Germinal center (tissue), 1 donor: ENCODE measurements at regions not wholly inside any gene's neighbourhood (a gene's known extent, or its start where the extent isn't known, plus 50 kb on each side); places are given as distances from the start of the nearest gene placed in this dataset.
"Not testable (repeated sequence)": the region's sequence is repeated elsewhere in the genome, so short reads cannot be mapped to it uniquely, and the experiment has no call there.

Source experiments
- DNase-seq: peaks from one replicate; pipeline ENCODE4 v3.0.0; 2012; ENCODE audit warnings: mixed read lengths, low spot score

DNA sequence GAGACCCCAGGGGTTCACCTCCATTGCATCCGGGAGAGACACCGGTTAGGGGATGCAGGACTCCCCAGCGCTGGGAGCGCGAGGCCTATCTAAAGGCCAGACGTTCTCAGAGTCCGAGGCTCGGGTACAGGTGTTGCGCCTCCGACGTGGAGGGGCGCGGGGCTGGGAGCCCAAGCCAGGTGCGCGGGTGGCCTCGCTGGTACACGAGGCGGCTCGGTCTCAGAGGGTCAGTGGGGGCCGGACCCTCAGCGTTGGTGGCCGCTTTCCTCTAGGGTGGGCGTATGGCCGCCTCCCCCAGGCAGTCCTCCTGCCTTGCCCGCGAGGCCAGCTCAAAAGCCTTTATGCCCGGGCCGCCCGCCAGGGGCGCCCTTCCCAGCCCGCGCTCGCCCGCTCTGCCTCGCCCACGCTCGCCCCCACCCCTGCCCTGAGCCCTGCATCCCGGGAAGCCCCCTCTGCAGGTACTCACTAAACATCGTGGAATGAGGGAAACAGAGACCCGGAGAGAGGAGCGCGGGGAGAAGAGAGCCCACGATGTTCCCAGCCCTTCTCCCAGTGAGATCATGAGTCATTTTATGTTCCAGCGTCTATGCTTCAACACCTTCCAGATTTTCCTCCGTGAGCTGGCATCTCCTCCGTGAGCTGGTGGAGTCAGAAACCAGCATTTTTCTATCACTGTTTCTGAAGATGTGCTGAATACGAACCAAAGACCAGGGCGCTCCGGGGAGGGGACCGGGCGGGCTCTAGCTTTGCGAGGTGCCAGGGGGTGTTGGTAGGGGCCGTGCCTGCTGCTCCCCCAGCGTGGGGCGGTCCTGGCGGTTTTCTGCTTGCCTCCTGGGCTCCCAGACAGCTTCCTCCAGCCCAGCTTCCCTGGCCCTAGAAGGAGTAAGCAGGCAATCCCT is 73.8 kb downstream of the DIO3 start:
- no peak for DNase-seq

DNA sequence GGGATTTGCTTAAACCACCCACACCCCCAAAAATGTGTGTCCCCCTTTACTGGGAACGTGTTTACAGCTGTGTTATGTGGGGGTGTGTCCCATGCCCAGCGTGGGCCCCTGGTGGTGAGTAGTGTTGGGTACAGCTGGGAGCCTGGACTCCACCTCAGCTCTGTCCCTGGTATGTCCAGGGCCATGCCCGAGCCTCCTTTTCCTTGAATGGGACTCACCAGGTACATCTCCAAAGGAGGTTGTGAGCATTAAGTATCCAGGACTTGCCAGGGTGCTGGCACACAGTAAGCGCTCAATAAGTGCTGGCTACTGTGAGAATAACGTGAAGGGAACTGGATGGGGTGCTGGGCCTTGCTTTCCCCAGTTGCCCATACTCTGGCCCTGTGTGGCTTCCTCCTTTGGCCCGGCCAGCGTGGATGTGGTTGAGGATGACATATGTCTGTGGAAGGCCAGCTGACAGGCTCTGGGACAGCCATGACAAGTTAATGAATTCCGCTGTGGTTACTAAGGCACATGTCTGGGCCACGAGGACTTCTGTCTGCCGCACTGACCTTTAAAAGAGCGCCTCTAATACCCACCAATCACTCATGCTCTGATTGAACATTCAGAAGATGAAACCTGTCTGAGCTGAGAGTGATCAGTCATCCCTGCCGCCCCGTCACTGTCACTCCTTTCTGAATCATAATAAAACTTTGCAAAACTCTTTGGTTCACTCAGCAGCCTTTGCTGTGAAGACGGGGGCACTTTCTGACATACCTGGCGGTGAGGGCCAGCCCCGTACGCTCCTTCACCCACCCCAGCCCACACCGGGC is 74.7 kb downstream of the DIO3 start:
- no peak for DNase-seq

DNA sequence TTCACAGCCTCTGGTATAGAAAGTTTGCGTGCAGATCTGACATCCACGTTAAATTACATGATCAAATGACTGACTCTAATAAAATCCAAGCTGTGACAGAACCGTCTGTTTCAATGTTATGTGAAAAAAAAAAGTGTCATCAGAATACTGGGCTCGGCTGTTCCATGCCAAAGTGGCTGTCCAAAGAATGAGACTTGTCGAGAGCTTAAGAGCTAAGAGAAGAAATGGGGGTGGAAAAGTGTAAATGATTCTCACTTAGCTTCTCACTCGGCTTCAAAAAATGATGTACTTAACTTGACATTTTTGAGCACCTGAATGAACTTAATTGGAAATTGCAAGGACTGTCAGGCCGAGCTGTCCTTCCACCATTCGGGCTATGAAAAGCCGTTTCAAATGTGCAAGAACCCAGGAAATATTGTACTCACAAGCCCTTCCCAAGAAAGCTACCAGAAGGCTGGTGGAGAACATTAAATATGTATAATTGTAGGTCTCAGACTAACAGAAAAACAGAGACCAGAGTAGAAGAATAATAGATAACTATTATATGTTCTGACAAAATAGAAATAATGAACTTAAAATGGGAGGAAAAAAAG is 78.0 kb downstream of the DIO3 start:
- DNase-seq: no peak

DNA sequence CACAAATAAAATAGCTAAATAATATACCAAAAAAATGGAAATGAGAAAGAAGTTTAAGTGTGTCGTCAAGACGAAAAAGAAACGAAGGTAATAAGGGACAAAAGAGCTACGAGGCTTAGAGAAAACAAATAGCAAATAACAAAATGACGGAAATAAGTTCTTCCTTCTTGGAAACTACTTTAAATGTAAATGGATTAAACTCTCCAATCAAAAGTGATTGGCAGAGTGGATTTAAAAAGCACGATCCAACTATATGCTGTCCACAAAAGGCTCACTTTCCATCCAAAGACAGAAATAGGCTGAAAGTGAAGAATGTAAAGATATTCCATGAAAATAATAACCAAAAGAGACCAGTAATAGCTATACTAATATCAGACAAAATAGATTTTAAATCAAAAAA is 82.4 kb downstream of the DIO3 start:
- no peak for DNase-seq

DNA sequence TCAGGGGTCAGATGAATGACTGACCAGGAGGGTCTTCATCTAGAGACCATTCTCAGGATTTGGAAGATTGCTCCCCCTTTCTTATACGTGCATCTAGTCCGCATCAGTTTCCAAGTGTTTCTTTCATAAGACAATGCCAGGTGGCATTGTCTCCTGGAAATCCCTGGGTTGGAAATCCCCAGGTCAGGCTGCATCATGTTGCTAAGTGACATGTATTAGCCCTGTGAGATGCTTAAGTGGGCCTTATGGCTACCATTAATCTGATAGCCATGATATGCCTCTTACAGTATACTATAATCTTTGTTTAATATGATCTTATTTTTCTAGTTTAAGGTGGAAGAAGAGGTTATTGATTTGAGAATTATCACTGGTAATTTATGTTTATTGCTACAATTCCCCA is 92.8 kb downstream of the DIO3 start:
- no peak for DNase-seq

GRCh38 chr14:101657372-101657771 is 96.1 kb downstream of the DIO3 start:
- no peak for DNase-seq

- peak; percentile 56 for DNase-seq
Measured at GRCh38 chr14:101665478-101666078, 95.9 kb upstream of the PPP2R5C start.

GRCh38 chr14:101666264-101666663 is 95.2 kb upstream of the PPP2R5C start:
- DNase-seq: no peak

DNA sequence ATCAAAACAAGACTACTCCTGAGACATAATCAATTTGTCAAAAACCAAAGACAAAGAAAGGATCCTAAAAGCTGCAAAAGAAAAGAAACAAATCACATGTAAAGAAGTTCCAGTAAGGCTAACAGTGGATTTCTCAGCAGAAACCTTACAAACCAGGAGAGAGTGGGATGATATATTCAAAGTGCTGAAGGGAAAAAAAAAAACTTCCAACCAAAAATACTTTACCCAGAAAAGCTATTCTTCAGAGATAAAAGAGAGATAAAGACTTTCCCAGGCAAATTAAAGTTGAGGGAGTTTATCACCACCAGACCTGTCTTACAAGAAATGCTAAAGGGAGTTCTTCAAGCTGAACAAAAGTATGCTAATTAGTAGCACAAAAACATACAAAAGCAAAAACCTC is 91.9 kb upstream of the PPP2R5C start:
- DNase-seq: no peak

DNA sequence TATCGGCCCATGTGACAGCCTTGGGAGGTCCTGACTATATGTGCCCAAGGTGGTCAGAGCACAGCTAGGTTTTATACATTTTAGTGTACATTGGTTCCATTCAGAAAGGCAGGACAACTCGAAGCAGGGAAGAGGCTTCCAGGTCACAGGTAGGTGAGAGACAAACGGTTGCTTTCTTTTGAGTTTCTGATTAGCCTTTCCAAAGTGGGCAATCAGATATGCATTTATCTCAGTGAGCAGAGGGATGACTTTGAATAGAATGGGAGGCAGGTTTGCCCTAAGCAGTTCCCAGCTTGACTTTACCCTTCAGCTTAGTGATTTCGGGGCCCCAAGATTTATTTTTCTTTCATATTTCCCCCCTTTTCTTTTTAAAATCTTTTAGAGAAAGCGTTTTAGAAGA is 87.6 kb upstream of the PPP2R5C start:
- no peak for DNase-seq

DNA sequence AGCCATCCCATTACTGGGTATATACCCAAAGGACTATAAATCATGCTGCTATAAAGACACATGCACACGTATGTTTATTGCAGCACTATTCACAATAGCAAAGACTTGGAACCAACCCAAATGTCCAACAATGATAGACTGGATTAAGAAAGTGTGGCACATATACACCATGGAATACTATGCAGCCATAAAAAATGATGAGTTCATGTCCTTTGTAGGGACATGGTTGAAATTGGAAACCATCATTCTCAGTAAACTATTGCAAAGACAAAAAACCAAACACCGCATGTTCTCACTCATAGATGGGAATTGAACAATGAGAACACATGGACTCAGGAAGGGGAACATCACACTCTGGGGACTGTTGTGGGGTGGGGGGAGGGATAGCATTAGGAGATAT is 85.7 kb upstream of the PPP2R5C start:
- not testable (repeated sequence) for DNase-seq

GRCh38 chr14:101677912-101678327 is 83.6 kb upstream of the PPP2R5C start:
- DNase-seq: not testable (repeated sequence)

GRCh38 chr14:101681795-101682194 is 79.7 kb upstream of the PPP2R5C start:
- DNase-seq: no peak

GRCh38 chr14:101683365-101683764 is 78.1 kb upstream of the PPP2R5C start:
- no peak for DNase-seq

- no peak for DNase-seq
Measured at GRCh38 chr14:101687756-101688546, 73.6 kb upstream of the PPP2R5C start.

DNA sequence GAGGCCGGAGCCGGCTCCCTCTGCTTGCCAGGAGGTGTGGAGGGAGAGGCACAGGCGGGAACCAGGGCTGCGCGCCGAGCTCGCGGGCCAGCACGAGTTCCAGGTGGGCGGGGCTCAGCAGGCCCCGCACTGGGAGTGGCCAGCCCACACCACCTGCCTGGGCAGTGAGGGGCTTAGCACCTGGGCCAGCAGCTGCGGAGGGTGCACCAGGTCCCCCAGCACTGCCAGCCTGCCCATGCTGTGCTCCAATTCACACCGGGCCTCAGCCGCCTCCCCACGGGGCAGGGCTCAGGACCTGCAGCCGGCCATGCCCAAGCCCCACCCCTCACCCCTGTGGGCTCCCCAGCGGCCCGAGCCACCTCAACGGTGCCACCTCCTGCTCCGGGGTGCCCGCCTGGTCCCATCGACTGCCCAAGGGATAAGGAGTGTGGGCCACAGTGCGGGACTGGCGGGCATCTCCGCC is 72.4 kb upstream of the PPP2R5C start:
- no peak for DNase-seq

DNA sequence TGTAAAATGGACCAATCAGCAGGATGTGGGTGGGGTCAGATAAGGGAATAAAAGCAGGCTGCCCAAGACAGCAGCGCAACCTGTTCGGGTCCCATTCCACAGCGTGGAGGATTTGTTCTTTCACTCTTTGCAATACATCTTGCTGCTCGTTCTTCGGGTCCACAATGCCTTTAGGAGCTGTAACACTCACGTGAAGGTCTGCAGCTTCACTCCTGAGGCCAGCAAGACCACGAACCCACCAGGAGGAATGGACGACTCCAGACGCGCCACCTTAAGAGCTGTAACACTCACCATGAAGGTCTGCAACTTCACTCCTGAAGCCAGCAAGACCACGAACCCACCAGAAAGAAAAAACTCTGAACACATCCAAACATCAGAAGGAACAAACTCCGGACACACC is 71.5 kb upstream of the PPP2R5C start:
- DNase-seq: not testable (repeated sequence)

- no peak for DNase-seq
Measured at GRCh38 chr14:101695659-101696058, 65.8 kb upstream of the PPP2R5C start.

- DNase-seq: no peak
Measured at GRCh38 chr14:101704140-101704539, 57.4 kb upstream of the PPP2R5C start.

GRCh38 chr14:101705733-101706508 is 55.6 kb upstream of the PPP2R5C start:
- peak; percentile 50 for DNase-seq
